Activated naive CD4-positive, alpha-beta T cell treated with anti-CD3 and anti-CD28 coated beads, Interleukin-2, amount 50 U/mL, for 72 hours (primary cell): ENCODE measurements at regions not wholly inside any gene's neighbourhood (a gene's known extent, or its start where the extent isn't known, plus 50 kb on each side); places are given as distances from the start of the nearest gene placed in this dataset.
"Not testable (repeated sequence)": the region's sequence is repeated elsewhere in the genome, so short reads cannot be mapped to it uniquely, and the experiment has no call there.

ENCODE experiments used
- ATAC-seq, 2 donors: fragments of 150-1000 bp; cut with Tn5 transposase; 2 replicates each; pipeline ENCODE4 v1.10.0; 2021; ENCODE audit warnings: mild to moderate bottlenecking in 2 of 2, moderate library complexity in 2 of 2
- DNase-seq, 2 donors: peaks; one replicate each; pipeline ENCODE4 v3.0.0; 2021 to 2022; ENCODE audit warnings: low spot score in 2 of 2
- H3K27ac Mint-ChIP-seq, 2 donors: one replicate each; pipeline ENCODE4 v1.8.0; 2022; ENCODE audit warnings: mild to moderate bottlenecking in 2 of 2, mixed read lengths in 2 of 2
- H3K36me3 Mint-ChIP-seq, 2 donors: one replicate each; pipeline ENCODE4 v1.8.0; 2022; ENCODE audit warnings: mixed read lengths in 2 of 2
- H3K9me3 Mint-ChIP-seq, 2 donors: one replicate each; pipeline ENCODE4 v1.8.0; 2022; ENCODE audit warnings: mixed read lengths in 2 of 2

DNA sequence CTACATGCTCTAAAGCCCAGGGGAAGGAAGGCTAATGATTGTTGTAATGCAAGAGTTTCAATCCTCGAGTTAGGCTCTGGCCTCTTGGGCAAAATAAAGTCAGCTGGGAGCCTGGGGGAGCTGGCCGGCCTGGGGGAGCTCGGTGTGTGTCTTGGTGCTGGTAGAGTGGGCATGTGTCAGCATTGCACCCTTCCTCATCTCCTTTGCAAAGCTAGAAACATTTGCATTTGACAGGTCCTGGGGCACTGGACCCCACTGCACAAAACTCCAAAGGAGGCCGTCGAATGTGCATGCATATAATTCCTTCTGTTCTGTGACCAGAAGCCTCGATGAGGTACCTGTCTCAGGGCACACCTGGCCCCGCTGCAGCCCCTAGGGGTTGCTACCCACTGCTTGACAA lies 74.6 kb upstream of the SLC22A23 start:
- Mint-ChIP-seq H3K9me3 (no peaks in the 10 kb centered on the region), H3K36me3 (no peaks in the 10 kb centered on the region), H3K27ac (no peak overlapping the region)
- no peak for DNase-seq
- no peak for ATAC-seq

DNA sequence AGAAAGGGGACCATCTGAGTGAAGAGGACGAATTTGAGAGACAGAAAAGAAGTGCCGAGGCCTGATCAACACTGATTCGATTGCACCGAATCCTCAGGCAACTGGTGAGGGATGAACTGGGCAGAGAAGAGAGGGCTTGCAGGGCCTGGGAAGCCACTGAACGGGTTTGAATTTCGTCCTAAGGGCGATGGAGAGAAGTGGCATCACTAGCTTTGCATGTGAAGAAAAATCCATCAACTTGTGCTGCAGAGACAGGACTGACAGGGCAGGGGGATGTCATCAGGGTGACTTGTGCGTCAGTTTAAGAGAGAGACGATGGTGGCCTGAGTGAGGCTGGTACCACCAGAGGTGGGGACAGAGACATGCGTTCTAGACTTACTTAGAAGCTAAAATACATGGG lies 73.7 kb upstream of the SLC22A23 start:
- Mint-ChIP-seq H3K27ac (peak overlapping the region in 1 of 2 donors; percentile 17), H3K9me3 (no peaks in the 10 kb centered on the region), H3K36me3 (no peaks in the 10 kb centered on the region)
- no peak for DNase-seq
- ATAC-seq, result no peak

DNA sequence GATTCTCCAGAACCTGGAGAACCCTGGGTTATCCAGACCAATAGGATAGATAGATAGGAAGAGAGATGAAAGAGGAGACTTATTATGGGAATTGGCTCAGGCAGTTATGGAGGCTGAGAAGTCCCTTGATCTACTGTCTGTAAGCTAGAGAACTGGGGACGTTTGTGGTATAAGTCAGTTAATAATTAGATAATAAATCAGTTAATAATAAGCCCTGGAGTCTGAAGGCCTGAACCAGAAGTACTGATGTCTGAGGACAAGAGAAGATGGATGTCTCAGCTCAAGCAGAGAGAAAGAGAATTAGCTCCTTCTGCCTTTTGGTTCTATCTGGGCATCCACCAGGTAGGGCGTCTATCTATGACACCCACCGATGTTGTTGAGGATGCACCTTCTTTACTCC lies 72.9 kb upstream of the SLC22A23 start:
- DNase-seq (no peak), ATAC-seq (no peak)
- H3K27ac Mint-ChIP-seq, result no peak overlapping the region
- H3K36me3 Mint-ChIP-seq, result no peaks in the 10 kb centered on the region
- H3K9me3 Mint-ChIP-seq, result no peaks in the 10 kb centered on the region

GRCh38 chr6:3529232-3529631 lies 72.4 kb upstream of the SLC22A23 start:
- Mint-ChIP-seq H3K9me3 (no peaks in the 10 kb centered on the region), H3K36me3 (no peaks in the 10 kb centered on the region), H3K27ac (no peak overlapping the region)
- no peak for ATAC-seq
- DNase-seq, result no peak

- DNase-seq, H3K36me3 Mint-ChIP-seq, H3K27ac Mint-ChIP-seq, ATAC-seq, H3K9me3 Mint-ChIP-seq: not testable (repeated sequence)
Measured at GRCh38 chr6:3528081-3528671, 71.3 kb upstream of the SLC22A23 start.

DNA sequence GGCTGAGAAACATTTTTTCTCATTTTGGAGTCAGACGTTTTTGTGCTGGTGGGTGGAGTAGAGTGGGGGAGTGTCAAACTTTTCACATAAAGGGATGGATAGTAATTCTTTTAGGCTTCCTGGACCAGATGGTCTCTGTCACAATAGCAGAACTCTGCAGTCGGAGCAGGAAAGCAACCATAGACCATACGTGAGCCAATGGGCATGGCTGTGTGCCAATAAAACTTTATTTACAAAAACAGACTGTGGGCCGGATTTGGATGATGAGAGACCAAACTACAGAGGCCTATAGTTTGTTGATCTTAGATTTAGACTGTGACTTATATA lies 70.8 kb upstream of the SLC22A23 start:
- H3K9me3 Mint-ChIP-seq, result no peaks in the 10 kb centered on the region
- no peak overlapping the region for H3K27ac Mint-ChIP-seq
- ATAC-seq (no peak), DNase-seq (no peak)
- H3K36me3 Mint-ChIP-seq, result no peaks in the 10 kb centered on the region

DNA sequence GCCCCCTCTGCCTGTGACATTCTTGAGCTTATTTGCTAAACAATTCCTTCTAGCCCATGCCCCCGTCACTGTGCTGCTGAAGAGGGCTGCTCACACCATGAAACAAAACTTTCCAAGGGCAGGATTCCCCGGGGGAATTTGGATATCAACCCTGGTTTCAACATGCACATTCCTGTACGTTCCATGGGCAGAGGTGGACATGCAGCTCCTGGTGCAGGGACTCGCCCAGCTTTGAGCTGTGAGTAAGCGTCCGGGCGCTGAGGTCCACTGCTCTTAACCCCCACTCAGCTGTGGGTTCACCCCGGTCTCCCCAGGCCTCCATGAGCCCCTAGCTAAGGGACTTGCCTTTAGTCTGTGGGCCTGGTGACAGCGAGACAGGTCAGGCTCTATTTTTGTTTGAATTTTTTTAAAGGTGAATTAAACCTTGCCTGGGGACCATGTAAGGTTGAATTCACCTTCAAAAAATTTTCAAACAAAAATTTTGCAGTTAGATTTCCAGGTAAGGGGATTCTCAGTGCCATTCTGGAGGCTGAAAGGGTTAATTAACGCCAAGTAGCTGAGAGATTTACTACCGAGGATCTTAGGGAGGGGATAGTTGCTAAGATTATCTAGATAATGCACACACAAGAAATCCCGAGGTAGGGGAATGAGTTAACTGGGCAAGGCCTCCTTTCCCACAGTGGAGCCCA lies 70.3 kb upstream of the SLC22A23 start:
- no peaks in the 10 kb centered on the region for H3K9me3 Mint-ChIP-seq
- ATAC-seq (no peak), DNase-seq (no peak)
- no peaks in the 10 kb centered on the region for H3K36me3 Mint-ChIP-seq
- H3K27ac Mint-ChIP-seq, result no peak overlapping the region

GRCh38 chr6:3525915-3526314 lies 69.1 kb upstream of the SLC22A23 start:
- H3K9me3 Mint-ChIP-seq, result no peaks in the 10 kb centered on the region
- H3K27ac Mint-ChIP-seq, result no peak overlapping the region
- DNase-seq (no peak), ATAC-seq (no peak)
- H3K36me3 Mint-ChIP-seq, result no peaks in the 10 kb centered on the region

DNA sequence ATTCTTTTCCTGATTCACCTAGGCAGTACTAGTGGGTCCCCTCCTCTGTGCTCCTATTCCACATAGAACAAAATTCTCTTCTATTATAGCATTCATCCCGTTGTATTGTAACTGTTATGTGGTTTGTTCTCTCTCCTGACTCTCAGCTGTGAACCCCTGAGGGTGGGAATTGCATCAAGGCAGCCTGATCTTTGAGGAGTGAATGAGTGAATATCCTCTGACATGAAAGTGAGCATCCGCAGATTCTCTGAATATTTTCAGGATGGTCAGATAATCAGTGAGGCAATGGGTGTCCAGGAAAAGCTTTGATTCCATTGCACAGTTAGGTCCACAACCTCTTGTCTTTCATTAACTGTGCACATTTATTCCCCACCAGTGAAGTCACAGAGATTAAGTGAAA lies 67.6 kb upstream of the SLC22A23 start:
- no peak for DNase-seq
- Mint-ChIP-seq H3K9me3 (no peaks in the 10 kb centered on the region), H3K36me3 (no peaks in the 10 kb centered on the region), H3K27ac (no peak overlapping the region)
- ATAC-seq, result no peak

GRCh38 chr6:3523966-3524365 lies 67.1 kb upstream of the SLC22A23 start:
- DNase-seq (no peak), ATAC-seq (no peak)
- Mint-ChIP-seq H3K27ac (no peak overlapping the region), H3K36me3 (no peaks in the 10 kb centered on the region), H3K9me3 (no peaks in the 10 kb centered on the region)

DNA sequence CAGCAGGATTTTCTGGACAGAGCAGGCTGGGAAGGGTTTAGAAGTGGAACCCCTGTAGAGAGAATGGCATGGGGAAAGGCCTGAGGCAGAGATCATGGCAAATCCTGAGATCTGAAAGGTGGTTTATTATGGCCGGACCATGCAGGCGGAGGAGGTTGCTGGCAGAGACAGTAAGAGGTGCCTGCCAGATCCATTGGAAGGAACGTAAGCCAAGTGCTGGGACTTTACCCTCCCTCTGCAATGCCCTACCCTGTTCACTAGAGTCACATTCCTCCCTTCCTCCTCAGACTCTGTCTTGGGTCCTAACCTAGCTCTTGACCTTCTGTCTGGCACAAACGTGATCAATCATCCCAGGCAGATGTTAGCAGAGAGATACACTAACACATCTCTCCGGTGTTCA lies 66.4 kb upstream of the SLC22A23 start:
- DNase-seq (no peak), ATAC-seq (no peak)
- H3K36me3 Mint-ChIP-seq, result no peaks in the 10 kb centered on the region
- H3K27ac Mint-ChIP-seq, result no peak overlapping the region
- H3K9me3 Mint-ChIP-seq, result no peaks in the 10 kb centered on the region

DNA sequence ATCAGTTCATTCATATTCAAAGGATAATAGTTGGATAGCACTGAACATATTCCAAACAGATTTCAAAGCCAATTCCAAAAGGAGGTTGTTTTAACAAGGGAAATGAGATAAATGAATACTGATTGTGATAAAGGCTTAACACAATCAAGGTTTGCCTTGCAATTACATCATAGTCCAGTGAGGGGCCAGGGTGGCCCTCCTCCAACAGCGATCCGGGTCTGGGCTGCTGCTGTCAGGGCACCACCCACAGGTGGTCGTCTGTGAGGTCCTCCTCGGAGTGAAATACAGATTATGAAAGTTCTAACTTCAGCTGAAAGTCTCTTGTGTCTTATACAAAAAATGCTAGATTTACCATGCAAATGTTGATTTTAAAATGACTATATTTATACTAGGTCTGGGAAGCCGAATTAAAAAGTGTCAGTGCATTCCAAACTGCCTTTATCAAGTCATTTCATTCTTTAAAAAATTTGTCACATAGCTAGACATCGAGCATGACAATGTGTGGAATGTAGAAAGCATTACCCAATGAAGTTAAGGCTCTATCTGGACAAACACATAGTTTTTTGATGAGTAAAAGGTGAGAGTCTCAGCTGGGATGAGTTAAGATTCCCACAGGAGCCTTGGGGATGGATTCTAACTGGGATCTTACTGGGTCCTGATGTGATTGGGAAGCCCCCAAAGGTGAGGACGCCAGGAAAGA lies 65.9 kb upstream of the SLC22A23 start:
- ATAC-seq, result no peak

GRCh38 chr6:3520281-3521230 lies 63.7 kb upstream of the SLC22A23 start:
- Mint-ChIP-seq H3K36me3 (no peaks in the 10 kb centered on the region), H3K9me3 (no peaks in the 10 kb centered on the region), H3K27ac (no peak overlapping the region)
- ATAC-seq (no peak), DNase-seq (no peak)

More for the DNA sequence above, 65.9 kb upstream of the SLC22A23 start:
- Mint-ChIP-seq H3K36me3 (no peaks in the 10 kb centered on the region), H3K27ac (no peak overlapping the region), H3K9me3 (no peaks in the 10 kb centered on the region)
- no peak for DNase-seq

GRCh38 chr6:3518356-3519190 lies 61.7 kb upstream of the SLC22A23 start:
- no peaks in the 10 kb centered on the region for H3K9me3 Mint-ChIP-seq
- no peak for ATAC-seq
- no peak overlapping the region for H3K27ac Mint-ChIP-seq

GRCh38 chr6:3517350-3517749 lies 60.5 kb upstream of the SLC22A23 start:
- ATAC-seq (no peak), DNase-seq (no peak)
- Mint-ChIP-seq H3K27ac (no peak overlapping the region), H3K9me3 (no peaks in the 10 kb centered on the region), H3K36me3 (no peaks in the 10 kb centered on the region)

More at GRCh38 chr6:3518356-3519190, 61.7 kb upstream of the SLC22A23 start:
- no peak for DNase-seq
- no peaks in the 10 kb centered on the region for H3K36me3 Mint-ChIP-seq

DNA sequence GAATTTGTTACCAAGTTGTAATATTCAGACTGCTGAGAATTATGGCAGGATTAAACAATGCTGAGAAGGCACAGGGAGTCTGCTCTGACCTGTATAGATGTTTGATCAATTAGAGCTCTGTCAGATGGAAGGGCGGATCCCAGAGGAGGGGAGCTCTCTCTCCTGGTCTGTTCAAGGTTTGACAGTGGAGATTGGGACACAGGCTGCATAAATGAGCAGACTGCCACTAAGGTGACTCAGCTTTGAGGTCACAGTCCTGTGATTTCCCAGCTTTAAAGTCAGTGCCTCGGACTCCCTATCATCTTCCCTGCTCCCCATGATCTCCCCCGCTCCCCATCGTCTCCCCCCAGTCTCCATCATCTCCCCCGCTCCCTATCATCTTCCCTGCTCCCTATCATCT lies 59.2 kb upstream of the SLC22A23 start:
- no peak overlapping the region for H3K27ac Mint-ChIP-seq
- H3K36me3 Mint-ChIP-seq, result no peaks in the 10 kb centered on the region
- DNase-seq, result no peak
- no peak for ATAC-seq
- no peaks in the 10 kb centered on the region for H3K9me3 Mint-ChIP-seq
